ENCODE measurements at regions not wholly inside any gene's neighbourhood (a gene's known extent, or its start where the extent isn't known, plus 50 kb on each side); places are given as distances from the start of the nearest gene placed in this dataset.

DNA sequence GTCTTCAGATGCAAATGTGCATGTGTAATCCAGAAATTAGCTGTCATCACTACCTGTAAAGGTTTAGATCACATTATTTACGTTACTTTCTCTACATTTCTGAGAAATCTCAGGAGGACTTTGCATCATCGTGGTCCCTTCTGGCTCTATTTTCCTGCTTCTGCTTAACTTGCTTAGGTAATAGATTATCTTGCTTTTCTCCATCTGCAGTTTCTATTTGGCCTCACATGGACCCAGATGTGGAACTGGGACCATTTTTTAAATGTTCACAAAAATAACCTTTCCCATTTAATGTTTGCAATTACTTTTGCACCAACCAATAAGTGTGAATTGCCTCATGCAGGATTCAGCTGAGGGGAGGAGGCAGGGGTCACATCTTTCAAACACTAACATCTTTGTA is 278.4 kb upstream of the SEMA3C start:
- TF ChIP-seq FOXP2 (optimal IDR thresholded peaks at IDR 0.05; ENCODE audit: borderline replicate concordance, extremely low read depth, extremely low read length, insufficient read depth) (no peak), TAF1 (IDR thresholded peaks at IDR 0.05; ENCODE audit: borderline replicate concordance, insufficient read depth, low read length) (no peak)

All from PFSK-1 (cell line).